ENCODE measurements at regions not wholly inside any gene's neighbourhood (a gene's known extent, or its start where the extent isn't known, plus 50 kb on each side); places are given as distances from the start of the nearest gene placed in this dataset.
"Not testable (repeated sequence)": the region's sequence is repeated elsewhere in the genome, so short reads cannot be mapped to it uniquely, and the experiment has no call there.

DNA sequence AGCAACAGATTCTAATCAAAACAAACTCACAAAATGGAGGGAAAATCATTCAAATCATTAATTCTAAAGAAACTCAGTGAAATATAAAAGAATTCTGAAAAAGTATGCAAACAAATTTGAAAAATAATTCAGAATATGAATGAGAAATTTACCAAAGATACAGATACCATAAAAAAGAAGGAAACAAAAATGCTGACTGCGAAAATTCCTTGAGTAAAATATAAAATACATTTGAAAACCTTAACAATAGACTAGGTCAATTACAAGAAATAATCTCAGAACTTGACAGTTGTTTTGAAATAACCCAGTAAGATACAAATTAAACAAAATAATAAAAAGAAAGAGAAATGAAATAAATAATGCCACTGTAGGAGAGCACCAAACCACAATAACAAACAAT is 1289.0 kb downstream of the SLITRK1 start:
- DNase-seq (ENCODE audit: low read depth), result no peak

DNA sequence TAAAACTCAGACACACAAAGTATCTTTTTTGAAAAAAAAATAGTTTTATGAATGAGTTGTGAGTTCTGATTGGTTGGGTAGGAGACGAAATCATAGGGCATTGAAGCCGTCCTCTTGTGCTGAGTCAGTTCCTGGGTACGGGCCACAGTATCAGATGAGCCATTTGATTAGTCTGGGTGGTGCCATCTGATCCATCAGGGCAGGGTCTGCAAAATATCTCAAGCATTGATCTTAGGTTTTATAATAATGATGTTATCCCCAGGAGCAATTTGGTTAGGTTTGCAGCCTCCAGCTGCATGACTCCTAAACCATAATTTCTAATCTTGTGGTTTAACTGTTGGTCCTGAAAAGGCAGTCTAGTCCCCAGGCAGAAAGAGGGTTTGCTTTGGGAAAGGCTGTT is 1310.6 kb downstream of the SLITRK1 start:
- DNase-seq (ENCODE audit: low read depth), result no peak

DNA sequence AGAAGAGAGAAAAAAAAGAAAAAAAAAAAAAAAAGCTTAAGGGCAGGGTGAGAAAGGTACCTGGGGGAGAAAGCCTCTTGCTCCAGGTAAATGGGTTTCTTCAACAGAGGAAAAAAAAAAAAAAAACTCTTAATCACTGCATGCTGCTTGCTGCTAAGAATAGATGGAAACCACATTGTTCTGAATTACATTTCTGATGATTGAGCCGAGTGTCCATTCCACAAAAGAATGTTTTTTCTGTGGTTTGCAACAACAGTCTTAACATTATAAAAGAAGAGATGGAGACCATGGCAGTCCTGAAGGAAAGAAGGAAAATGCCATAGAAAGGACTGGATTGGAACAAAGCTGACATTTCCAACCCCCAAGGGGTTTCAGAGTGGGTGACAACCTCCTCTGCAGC is 1312.7 kb downstream of the SLITRK1 start:
- no peak for DNase-seq (ENCODE audit: low read depth)

DNA sequence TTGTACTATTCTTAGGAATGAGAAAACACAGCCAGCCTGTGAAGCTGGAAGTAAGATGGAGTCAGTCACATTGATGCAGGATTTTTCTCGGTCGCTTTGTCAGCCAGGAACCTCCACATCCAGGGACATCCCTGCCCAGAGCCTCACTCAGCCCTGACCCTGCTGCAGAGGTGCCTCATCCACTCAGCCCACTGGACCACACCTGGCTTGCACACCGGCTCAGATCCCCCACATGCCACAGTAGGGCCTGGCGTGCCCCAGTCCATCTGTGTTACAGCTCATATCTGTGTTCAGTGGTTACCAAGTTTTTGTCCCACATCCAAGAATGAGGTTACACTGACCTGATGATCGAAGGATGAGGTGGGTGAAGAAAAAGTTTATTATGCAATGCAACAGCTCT is 1315.4 kb downstream of the SLITRK1 start:
- DNase-seq (ENCODE audit: low read depth), result no peak

- no peak for DNase-seq (ENCODE audit: low read depth)
These were observed 1317.1 kb downstream of the SLITRK1 start for GRCh38 chr13:82565201-82565600.

DNA sequence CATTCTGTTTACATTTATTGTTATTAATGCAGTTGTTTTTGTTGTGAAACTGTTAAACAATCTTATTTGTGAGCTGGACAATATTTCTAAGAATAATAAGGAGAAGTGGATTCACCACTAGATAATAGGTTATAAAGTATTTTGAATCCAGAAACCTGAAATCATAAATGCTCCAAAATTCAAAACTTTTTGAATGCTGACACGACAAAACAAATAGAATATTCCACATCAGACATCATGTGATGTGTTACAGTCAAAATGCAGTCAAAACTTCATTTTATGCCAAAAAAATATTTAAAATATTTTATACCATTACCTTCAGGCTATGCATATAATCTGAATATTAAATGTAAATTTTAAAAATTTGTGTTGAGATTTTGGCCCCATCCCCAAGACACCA is 1321.4 kb downstream of the SLITRK1 start:
- DNase-seq (ENCODE audit: low read depth), result no peak

- no peak for DNase-seq (ENCODE audit: low read depth)
These were observed 1359.4 kb downstream of the SLITRK1 start for GRCh38 chr13:82522872-82523271.

DNA sequence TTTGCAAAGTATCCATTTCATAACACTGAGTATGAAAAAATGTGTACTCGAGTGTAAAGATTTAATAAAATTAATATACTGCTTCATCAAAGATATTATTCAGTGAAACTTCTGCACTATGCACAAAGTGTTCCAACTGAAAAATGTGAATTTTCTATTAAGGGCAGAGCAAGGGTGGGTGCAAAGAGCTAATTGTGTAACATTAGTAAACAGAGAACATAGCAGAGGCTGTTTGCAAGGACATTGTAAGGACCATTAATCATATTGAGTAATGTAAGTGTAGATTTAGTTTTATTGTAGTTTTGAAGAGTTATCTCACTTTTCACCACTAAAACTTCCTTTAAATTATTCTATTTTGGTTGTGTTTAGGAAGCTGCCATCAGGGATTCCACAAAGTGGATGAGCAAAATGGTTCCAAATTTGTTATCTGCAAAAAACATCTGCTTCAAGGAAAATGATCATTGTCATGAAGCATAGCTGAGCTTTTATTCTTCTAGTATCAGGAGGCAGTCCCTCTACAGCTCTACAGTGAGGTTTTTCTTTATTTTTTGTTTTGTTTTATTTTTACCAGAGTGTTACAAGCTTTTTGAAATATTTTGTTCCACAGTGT is 1375.4 kb downstream of the SLITRK1 start:
- DNase-seq (ENCODE audit: low read depth), result no peak

DNA sequence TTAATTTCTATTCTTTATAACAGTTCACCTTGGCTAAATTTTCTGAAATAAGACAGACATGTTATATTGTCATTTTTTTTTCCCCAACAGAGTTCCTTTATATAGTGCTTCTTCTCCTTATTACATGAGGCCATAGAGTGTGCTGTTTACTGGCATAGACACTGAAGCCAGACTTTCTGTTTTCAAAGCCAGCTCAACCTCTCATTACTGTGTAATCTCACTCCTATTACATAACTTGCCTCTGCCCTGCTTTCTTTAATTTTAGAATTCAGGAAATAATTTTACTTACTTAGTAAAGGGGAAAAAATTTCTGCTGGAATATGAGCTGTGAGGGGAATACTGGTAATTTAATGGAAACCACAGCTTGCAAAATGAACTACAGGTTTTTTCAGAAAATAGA is 1380.4 kb downstream of the SLITRK1 start:
- no peak for DNase-seq (ENCODE audit: low read depth)

GRCh38 chr13:82480415-82480814 is 1401.9 kb downstream of the SLITRK1 start:
- no peak for DNase-seq (ENCODE audit: low read depth)

- DNase-seq (ENCODE audit: low read depth), result no peak
These were observed 1404.8 kb downstream of the SLITRK1 start for GRCh38 chr13:82477436-82477835.

DNA sequence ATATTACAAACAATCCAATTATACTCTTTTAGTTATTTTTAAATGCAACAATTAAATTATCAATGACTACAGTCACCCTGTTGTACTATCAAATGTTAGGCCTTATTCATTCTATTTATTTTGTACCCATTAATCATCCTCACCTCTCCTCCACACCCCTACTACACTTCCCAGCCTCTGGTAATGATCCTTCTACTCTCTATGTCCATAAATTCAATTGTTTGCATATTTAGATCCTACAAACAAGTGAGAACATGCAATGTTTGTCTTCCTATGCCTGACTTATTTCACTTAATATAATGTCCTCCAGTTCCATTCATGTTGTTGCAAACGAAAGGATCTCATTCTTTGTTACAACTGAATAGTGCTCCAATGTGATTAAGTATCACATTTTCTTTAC is 1414.6 kb downstream of the SLITRK1 start:
- DNase-seq (ENCODE audit: low read depth), result no peak

GRCh38 chr13:82459575-82459974 is 1422.7 kb downstream of the SLITRK1 start:
- not testable (repeated sequence) for DNase-seq (ENCODE audit: low read depth)

- DNase-seq (ENCODE audit: low read depth), result no peak
These were observed 1424.1 kb downstream of the SLITRK1 start for GRCh38 chr13:82458169-82458568.

DNA sequence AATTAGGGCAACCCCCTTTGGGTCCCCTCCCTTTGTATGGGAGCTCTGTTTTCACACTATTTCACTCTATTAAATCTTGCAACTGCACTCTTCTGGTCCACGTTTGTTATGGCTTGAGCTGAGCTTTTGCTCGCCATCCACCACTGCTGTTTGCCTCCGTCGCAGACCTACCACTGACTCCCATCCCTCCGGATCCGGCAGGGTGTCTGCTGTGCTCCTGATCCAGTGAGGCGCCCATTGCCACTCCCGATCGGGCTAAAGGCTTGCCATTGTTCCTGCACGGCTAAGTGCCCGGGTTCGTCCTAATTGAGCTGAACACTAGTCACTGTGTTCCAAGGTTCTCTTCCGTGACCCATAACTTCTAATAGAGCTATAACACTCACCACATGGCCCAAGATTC is 1424.7 kb downstream of the SLITRK1 start:
- DNase-seq (ENCODE audit: low read depth), result not testable (repeated sequence)

- no peak for DNase-seq (ENCODE audit: low read depth)
These were observed 1434.7 kb downstream of the SLITRK1 start for GRCh38 chr13:82447416-82448077.

GRCh38 chr13:82439159-82439904 is 1442.9 kb downstream of the SLITRK1 start:
- no peak for DNase-seq (ENCODE audit: low read depth)

GRCh38 chr13:82438320-82438719 is 1444.0 kb downstream of the SLITRK1 start:
- no peak for DNase-seq (ENCODE audit: low read depth)

GRCh38 chr13:82436099-82436585 is 1446.1 kb downstream of the SLITRK1 start:
- no peak for DNase-seq (ENCODE audit: low read depth)

GRCh38 chr13:82432949-82433348 is 1449.3 kb downstream of the SLITRK1 start:
- no peak for DNase-seq (ENCODE audit: low read depth)

DNA sequence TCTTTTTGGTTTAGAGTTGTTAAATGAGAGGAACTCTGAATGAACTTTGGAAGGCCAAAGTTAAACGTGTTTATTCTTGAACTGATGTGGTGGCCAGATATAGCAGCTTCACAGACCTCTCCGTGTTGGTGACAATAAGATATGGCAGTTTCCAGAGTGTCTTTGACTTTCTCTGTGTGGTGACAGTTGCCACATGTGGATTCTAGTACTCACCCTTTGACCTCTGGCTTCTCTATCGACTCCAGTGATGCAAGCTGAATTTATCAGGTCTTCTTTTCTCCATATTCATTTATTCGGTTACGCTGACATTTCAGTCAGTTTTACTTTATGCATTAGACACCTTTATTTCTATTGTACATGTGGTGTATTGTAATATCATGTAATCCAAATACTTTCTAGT is 1469.5 kb downstream of the SLITRK1 start:
- no peak for DNase-seq (ENCODE audit: low read depth)

DNA sequence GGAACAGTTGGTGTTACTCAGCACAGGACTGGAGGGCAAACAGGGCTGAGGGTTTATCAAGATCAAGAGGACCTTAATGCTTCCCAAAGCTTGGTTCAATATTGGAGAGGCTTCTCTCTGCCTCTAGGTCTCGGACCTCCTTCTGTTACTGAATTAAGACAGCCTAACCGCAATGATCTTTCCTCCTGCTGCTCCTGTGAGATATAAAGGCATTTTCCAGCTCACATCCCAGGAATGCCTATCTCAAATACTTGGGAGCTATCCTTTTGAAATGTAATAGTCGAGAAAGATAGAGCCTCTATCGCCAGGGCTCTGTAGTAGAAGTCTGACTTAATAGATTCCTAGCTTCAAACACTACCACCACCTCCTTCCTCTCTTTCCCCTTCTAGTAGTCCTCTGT is 1475.0 kb downstream of the SLITRK1 start:
- no peak for DNase-seq (ENCODE audit: low read depth)

DNA sequence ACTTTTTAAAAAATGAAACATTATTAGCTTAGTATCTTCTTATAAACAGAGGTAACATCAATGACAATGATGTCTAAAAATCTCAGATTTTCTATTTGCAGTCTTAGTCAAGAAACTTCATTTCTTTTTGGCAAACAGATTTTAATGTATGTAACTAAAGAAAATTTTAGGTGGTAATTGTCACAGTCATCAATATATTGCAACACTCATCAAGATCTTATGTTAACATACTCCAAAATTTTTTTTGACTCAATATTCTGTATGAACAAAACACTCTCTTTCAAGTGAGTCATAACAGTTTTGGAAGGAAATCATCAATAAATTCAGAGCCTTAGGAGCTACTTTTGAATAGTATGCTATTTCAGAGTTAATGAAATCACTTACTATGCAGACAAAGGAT is 1507.6 kb downstream of the SLITRK1 start:
- no peak for DNase-seq (ENCODE audit: low read depth)

Data from activated gamma-delta T cell treated with anti-CD3 and anti-CD28 coated beads, Interleukin-2, amount 50 U/mL, for 16 hours (primary cell).